ENCODE measurements at regions not wholly inside any gene's neighbourhood (a gene's known extent, or its start where the extent isn't known, plus 50 kb on each side); places are given as distances from the start of the nearest gene placed in this dataset.

GRCh38 chr3:24588629-24589512 lies 94.2 kb upstream of the THRB start:
- TF ChIP-seq CTCF (conservative IDR thresholded peaks at IDR 0.05) (no peak), ZFX (IDR thresholded peaks at IDR 0.05) (no peak)

Data from C4-2B (cell line).